Stimulated activated CD8-positive, alpha-beta memory T cell treated with anti-CD3 and anti-CD28 coated beads, Interleukin-7, amount 100 ng/mL, for 24 hours (primary cell): ENCODE measurements at regions not wholly inside any gene's neighbourhood (a gene's known extent, or its start where the extent isn't known, plus 50 kb on each side); places are given as distances from the start of the nearest gene placed in this dataset.

ENCODE experiments used
- DNase-seq: peaks from one replicate; pipeline ENCODE4 v3.0.0-alpha.2; 2020; ENCODE audit warnings: low read depth

- no peak for DNase-seq
These were observed 280.0 kb upstream of the ANKRD55 start for GRCh38 chr5:56513141-56513540.

- DNase-seq = no peak
These were observed 279.3 kb upstream of the ANKRD55 start for GRCh38 chr5:56512313-56512996.

GRCh38 chr5:56511326-56511841, 278.3 kb upstream of the ANKRD55 start:
- no peak for DNase-seq

GRCh38 chr5:56508249-56508648, 275.1 kb upstream of the ANKRD55 start:
- DNase-seq = no peak

- no peak for DNase-seq
These were observed 274.3 kb upstream of the ANKRD55 start for GRCh38 chr5:56507351-56507930.

- no peak for DNase-seq
These were observed 273.3 kb upstream of the ANKRD55 start for GRCh38 chr5:56506211-56506965.

GRCh38 chr5:56503929-56504328, 270.8 kb upstream of the ANKRD55 start:
- no peak for DNase-seq

- no peak for DNase-seq
These were observed 268.8 kb upstream of the ANKRD55 start for GRCh38 chr5:56501781-56502557.

- no peak for DNase-seq
These were observed 266.8 kb upstream of the ANKRD55 start for GRCh38 chr5:56499901-56500300.

- DNase-seq = no peak
These were observed 266.4 kb upstream of the ANKRD55 start for GRCh38 chr5:56499491-56499890.

GRCh38 chr5:56498759-56499395, 265.7 kb upstream of the ANKRD55 start:
- no peak for DNase-seq

GRCh38 chr5:56496581-56497063, 263.5 kb upstream of the ANKRD55 start:
- no peak for DNase-seq

- no peak for DNase-seq
These were observed 261.2 kb upstream of the ANKRD55 start for GRCh38 chr5:56494300-56494731.

GRCh38 chr5:56493766-56494165, 260.6 kb upstream of the ANKRD55 start:
- no peak for DNase-seq

GRCh38 chr5:56493308-56493707, 260.2 kb upstream of the ANKRD55 start:
- DNase-seq = no peak

GRCh38 chr5:56492812-56493211, 259.7 kb upstream of the ANKRD55 start:
- DNase-seq = no peak

GRCh38 chr5:56490971-56491468, 257.9 kb upstream of the ANKRD55 start:
- no peak for DNase-seq

- no peak for DNase-seq
These were observed 256.1 kb upstream of the ANKRD55 start for GRCh38 chr5:56489272-56489671.

- no peak for DNase-seq
These were observed 254.5 kb upstream of the ANKRD55 start for GRCh38 chr5:56487528-56488115.

GRCh38 chr5:56482363-56482762, 249.2 kb upstream of the ANKRD55 start:
- DNase-seq = no peak
